Stimulated activated CD8-positive, alpha-beta memory T cell treated with anti-CD3 and anti-CD28 coated beads, Interleukin-15, amount 100 ng/mL, for 48 hours (primary cell): ENCODE measurements at regions not wholly inside any gene's neighbourhood (a gene's known extent, or its start where the extent isn't known, plus 50 kb on each side); places are given as distances from the start of the nearest gene placed in this dataset.

Source experiments
- DNase-seq, 2 donors: peaks; one replicate each; pipeline ENCODE4 v3.0.0-alpha.2; 2020; ENCODE audit warnings: low read depth in 2 of 2

GRCh38 chr5:2170761-2171160, 288.0 kb upstream of the IRX4 start:
- no peak for DNase-seq

GRCh38 chr5:2169850-2170760, 287.4 kb upstream of the IRX4 start:
- DNase-seq, result no peak

DNA sequence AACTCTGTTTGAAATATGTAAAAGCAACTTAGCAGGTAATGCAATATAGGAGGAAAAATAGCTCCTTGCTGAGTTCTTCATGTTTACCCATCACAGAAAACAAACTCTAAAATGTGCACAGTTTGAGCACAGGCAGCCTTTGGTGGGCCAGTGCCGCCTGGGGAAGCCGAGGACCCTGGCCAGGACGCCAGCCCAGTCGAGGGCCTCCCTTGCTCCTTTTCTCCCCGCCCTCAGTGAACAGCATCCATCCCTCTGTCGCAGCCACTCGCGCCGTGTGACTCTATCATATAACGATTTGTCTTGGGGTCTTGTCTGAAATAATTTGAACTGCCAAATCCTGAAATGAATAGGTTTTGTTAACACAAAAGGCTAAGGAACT, 286.7 kb upstream of the IRX4 start:
- DNase-seq, result no peak

DNA sequence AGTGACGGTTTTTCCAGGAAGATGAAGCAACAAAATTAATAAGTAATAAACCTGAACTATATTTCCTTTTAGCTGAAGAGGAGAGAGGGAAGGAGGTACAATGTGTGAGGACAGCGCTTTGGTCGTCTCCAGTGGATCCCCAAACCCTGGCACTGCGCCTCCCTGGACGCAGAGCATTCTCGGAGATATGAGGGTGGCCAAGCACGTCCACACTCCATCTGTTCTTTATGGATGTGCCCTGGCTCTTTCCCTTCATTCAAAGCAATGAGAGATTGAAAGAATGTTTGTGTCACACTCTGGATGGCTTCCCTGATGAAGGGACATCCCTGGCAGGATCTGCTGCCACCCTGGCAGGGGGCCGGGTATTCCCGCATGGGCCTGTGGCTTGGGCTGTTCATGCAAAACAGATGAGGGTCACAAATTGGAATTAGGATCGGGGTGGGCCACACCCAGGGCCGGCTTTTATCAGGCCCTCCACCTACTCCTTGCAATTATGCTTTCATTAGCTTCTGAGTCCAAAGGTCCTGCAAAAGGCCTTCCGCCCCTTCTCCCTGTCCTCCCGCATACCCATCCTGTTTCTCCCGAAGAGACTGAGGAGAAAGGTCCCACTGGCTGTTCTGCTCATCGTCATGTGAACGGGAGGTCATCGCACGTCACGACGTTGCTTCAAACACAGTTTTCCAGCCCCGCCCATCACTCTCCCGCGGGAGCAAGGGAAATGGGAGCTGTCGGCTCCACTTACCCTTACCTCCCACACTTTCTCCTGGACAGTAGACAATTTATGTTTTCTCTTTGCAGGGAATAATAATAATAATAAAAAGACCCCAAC, 286.1 kb upstream of the IRX4 start:
- DNase-seq, result no peak

GRCh38 chr5:2167671-2168070, 284.9 kb upstream of the IRX4 start:
- DNase-seq, result no peak

- DNase-seq, result no peak
These were observed 284.3 kb upstream of the IRX4 start for GRCh38 chr5:2166979-2167377.

GRCh38 chr5:2166306-2166978, 283.7 kb upstream of the IRX4 start:
- DNase-seq, result no peak

- no peak for DNase-seq
These were observed 283.0 kb upstream of the IRX4 start for GRCh38 chr5:2165615-2166305.

GRCh38 chr5:2165203-2165602, 282.5 kb upstream of the IRX4 start:
- DNase-seq, result no peak

DNA sequence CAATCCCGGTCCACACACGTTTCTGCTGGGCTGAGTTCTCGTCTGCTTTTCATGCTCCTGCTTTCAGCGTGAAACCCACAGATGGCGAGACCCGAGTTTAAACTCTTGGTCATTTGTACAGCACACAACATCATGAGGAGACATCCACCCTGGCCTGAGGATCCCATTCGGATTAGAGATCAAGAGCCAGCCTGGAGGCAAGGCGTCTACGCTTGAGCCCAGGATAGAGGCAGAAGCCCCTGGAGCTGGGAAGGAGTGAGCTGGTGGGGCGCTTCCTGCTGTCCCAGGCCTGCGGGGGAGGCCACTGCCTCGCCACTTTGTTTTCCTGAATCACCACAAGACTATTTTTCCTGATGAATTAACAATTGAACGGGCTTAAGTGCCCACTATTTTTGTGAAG, 281.9 kb upstream of the IRX4 start:
- no peak for DNase-seq

DNA sequence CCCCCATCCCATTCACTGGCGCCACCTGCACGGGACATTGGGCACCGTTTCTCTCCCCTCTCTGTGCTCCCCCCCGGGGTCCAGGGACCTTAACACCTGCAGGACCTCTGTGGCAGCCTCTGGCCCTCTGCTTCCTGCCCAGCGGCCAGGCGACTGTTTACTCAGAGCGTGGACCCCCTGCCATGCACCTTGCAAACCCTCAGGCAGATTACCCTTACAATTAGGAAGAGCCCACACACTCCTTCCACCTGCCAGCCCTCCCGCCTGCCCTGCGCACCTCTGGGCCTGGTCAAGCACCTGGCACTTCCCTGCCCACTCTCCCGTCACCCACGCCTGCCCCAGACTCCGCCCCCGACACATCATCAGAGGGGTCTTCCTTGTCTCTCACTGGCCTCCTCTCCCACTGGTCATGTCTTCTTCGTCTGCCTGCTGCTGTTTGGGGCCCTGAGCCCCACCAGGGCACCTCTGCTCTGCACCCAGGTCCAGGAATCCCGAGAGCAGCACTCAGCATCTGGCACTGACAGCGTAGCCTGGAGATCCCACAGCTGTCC, 281.3 kb upstream of the IRX4 start:
- DNase-seq, result no peak

DNA sequence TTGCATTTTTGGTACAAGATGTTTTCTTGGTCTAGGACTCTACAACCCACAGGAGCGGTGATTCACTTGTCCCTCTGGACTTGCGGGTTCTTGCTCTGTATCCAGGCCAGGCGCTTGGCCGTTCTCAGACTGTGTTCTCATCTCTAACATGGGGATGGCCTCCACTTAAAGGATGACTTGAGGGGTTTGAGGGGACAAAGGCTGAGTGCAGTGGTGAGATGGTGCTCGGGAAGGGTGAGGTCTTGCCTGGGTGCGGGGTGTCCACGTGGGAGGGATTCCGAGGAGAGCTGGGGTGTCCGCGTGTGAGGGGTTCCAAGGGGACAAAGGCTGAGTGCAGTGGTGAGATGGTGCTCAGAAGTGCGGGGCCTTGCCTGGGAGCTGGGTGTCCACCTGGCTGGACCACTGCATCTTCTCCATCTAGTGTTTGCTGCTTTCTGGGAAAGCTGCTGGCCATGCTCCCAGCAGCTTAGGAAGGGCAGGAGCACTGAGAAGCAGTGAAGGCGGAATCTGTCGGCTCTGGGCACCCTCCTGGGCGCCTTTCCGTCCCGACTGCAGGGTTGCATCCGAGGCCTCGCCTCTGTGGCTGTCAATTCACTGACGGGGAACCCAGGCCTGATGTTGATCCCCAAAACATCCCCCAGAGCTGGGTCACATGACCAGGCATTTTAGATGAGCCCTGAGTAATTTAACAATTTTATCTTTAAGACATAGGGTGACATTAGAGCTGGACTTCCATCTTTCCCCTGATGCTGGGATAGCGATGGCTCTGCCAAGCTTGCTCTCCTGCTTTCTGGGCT, 280.5 kb upstream of the IRX4 start:
- DNase-seq, result no peak

- DNase-seq, result no peak
These were observed 278.1 kb upstream of the IRX4 start for GRCh38 chr5:2160811-2161210.

- no peak for DNase-seq
These were observed 276.0 kb upstream of the IRX4 start for GRCh38 chr5:2158767-2159166.

GRCh38 chr5:2158109-2158508, 275.4 kb upstream of the IRX4 start:
- no peak for DNase-seq

GRCh38 chr5:2157372-2157771, 274.6 kb upstream of the IRX4 start:
- DNase-seq, result no peak

DNA sequence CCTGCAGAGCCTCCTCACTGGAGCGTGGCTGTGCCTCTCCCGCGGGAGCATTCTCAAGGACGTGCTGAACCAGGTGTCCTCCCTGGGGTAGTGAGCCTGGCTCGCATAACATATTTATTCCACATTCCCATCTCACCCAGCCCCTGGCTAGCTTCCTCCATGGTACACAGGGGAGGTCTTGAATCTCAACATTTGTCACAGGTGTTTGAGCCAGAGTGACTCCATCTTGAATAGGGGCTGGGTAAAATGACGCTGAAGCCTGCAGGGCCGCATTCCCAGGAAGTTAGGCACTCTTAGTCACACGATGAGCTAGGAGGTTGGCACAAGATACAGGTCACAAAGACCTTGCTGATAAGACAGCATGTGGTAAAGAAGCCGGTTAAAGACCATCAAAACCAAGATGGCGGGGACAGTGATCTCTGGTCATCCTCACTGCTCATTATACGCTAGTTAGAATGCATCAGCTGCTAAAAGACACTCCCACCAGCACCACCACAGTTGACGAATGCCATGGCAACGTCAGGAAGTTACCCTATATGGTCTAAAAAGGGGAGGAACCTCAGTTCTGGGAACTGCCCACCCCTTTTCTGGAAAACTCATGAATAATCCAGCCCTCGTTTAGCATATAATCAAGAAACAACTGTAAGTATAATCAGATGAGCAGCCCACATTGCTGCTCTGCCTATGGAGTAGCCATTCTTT, 273.8 kb upstream of the IRX4 start:
- no peak for DNase-seq

DNA sequence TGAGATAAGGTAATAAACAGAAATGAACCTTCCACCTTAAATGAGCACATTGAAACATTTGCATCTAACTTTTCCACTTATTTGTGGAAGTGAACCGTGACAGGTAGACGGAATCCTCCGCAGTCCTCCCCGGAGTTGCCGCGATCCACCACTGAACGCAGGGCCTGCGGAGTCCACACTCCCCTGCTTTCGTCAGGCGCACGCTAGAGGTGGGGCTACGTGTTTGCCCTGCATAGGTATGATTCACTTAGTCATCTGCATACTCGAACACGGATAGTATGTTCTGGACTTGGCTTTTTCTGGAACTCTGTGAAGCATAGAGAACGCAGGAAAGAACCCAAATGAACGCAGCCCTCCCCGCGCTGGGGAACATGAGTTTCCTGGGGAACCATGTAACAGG, 272.8 kb upstream of the IRX4 start:
- DNase-seq, result no peak

DNA sequence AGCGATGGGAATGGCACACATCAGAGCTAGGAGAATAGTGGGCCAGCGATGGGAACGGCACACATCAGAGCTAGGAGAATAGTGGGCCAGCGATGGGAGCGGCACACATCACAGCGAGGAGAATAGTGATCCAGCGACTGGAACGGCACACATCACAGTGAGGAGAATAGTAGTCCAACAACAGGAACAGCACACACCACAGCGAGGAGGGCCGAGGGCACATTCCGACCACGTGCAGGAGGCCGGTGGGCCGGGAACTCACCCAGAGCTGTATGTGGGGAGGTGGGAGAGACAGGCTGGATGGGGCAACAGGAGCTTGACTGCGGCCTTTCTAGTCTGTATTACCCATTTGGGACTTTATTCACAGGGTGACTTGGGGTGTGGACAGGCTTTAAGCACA, 271.1 kb upstream of the IRX4 start:
- DNase-seq, result no peak

- no peak for DNase-seq
These were observed 270.6 kb upstream of the IRX4 start for GRCh38 chr5:2153350-2153749.
